ENCODE measurements at regions not wholly inside any gene's neighbourhood (a gene's known extent, or its start where the extent isn't known, plus 50 kb on each side); places are given as distances from the start of the nearest gene placed in this dataset.

DNA sequence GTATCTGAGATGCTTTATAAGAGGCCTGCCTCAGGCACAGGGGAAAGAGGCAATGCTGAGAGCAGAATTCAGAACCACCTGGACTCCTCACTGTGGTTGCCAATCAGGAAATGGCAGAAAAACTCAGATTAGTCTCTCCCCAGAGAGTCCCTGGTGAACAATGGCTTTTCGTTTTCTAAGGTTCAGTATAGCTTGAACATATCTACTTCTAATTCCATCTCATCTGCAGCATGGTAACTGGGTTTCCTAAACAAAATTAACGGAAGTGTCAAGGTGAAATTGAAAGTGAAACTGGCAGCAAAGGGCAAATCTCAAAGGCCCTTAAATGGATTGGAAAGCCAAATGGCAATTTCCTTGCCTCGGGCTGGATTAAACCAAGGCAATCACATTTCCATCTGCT, 480.2 kb upstream of the ACVR2A start:
- no peak for TF ChIP-seq CTCF (conservative IDR thresholded peaks at IDR 0.05 in 1 of 2, IDR thresholded peaks at IDR 0.05 in 1 of 2; ENCODE audit: low read depth in 1 of 2, low read length in 2 of 2)
- no peak for TF ChIP-seq EZH2 (IDR thresholded peaks at IDR 0.05; ENCODE audit: low read length, missing control alignments)

All from fibroblast of lung (primary cell).